Uterus (tissue), 3 donors: ENCODE measurements at regions not wholly inside any gene's neighbourhood (a gene's known extent, or its start where the extent isn't known, plus 50 kb on each side); places are given as distances from the start of the nearest gene placed in this dataset.
"Not testable (repeated sequence)": the region's sequence is repeated elsewhere in the genome, so short reads cannot be mapped to it uniquely, and the experiment has no call there.

Experiments
- DNase-seq, 2 donors: peaks; one replicate each; pipeline ENCODE4 v3.0.0-alpha.2; 2019 to 2020
- H3K27ac ChIP-seq, 2 donors: fragments of 200-600 bp; sonication (generic); 1 replicate in 1 of 2; 2 replicates in 1 of 2; pipeline ENCODE4 v1.5.1; 2016 to 2018
- H3K27me3 ChIP-seq, 2 donors: fragments of 200-600 bp; sonication (generic); one replicate each; pipeline ENCODE4 v1.5.1; 2018 to 2019; ENCODE audit warnings: control low read depth in 1 of 2
- H3K36me3 ChIP-seq, 2 donors: fragments of 200-600 bp; sonication (generic); one replicate each; pipeline ENCODE4 v1.5.1; 2019; ENCODE audit warnings: control low read depth in 1 of 2
- H3K4me1 ChIP-seq, 2 donors: fragments of 200-600 bp; sonication (generic); one replicate each; pipeline ENCODE4 v1.5.1; 2018 to 2019; ENCODE audit warnings: control low read depth in 1 of 2
- H3K4me3 ChIP-seq, 2 donors: fragments of 200-600 bp; sonication (generic); 1 replicate in 1 of 2; 2 replicates in 1 of 2; pipeline ENCODE4 v1.5.1; 2018 to 2019; ENCODE audit warnings: mild to moderate bottlenecking in 1 of 2
- H3K9me3 ChIP-seq, 2 donors: fragments of 200-600 bp; sonication (generic); one replicate each; pipeline ENCODE4 v1.5.1; 2019; ENCODE audit warnings: control low read depth in 1 of 2
- POLR2A ChIP-seq, 2 donors: fragments of 450-650 bp; IDR thresholded peaks; one replicate each; pipeline ENCODE4 v1.6.1; 2016; ENCODE audit warnings: antibody characterized with exemption in 2 of 2, mild to moderate bottlenecking in 1 of 2, moderate library complexity in 1 of 2
- intact Hi-C: fragments of 100-400 bp; cut with DNase I; formaldehyde crosslinking; loops from one replicate; pipeline ENCODE4 v1.15.1; 2023; ENCODE audit warnings: low total_unique reads
- TF ChIP-seq, protein P1 (sequence below), 4 experiments: fragments of 200-600 bp in 2 of 4; fragments of 450-650 bp in 2 of 4; sonication (generic) in 2 of 4; IDR thresholded peaks; one replicate each; pipeline ENCODE4 v1.5.1; 2016 to 2019; ENCODE audit warnings: antibody characterized with exemption in 4 of 4, mild to moderate bottlenecking in 2 of 4, moderate library complexity in 1 of 4
- donor health status: DM: yes; HTN: yes; CAD: no.

DNA sequence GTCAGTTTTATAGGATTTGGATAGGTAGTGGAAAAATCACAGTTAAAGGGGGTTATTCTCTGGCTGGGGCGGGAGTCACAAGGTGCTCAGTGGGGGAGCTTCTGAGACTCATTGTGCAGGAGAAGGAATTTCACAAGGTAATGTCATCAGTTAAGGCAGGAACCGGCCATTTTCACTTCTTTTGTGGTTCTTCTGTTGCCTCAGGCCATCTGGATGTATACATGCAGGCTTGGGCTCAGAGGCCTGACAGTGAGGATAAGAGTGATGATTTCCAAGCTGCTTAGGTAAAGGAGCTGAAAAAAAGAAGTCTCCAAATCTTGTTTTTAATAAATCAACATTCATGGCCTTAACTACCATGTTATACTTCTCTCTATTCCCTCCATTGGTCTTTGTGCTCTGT lies 622.9 kb upstream of the ID4 start:
- Histone ChIP-seq H3K4me3 (no peak overlapping the region), H3K27ac (no peak overlapping the region), H3K27me3 (no peaks in the 10 kb centered on the region), H3K4me1 (no peaks in the 10 kb centered on the region), H3K36me3 (no peaks in the 10 kb centered on the region), H3K9me3 (no peaks in the 10 kb centered on the region)
- TF ChIP-seq, protein P1, sequence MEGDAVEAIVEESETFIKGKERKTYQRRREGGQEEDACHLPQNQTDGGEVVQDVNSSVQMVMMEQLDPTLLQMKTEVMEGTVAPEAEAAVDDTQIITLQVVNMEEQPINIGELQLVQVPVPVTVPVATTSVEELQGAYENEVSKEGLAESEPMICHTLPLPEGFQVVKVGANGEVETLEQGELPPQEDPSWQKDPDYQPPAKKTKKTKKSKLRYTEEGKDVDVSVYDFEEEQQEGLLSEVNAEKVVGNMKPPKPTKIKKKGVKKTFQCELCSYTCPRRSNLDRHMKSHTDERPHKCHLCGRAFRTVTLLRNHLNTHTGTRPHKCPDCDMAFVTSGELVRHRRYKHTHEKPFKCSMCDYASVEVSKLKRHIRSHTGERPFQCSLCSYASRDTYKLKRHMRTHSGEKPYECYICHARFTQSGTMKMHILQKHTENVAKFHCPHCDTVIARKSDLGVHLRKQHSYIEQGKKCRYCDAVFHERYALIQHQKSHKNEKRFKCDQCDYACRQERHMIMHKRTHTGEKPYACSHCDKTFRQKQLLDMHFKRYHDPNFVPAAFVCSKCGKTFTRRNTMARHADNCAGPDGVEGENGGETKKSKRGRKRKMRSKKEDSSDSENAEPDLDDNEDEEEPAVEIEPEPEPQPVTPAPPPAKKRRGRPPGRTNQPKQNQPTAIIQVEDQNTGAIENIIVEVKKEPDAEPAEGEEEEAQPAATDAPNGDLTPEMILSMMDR (IDR thresholded peaks at IDR 0.05): no peak
- no peak for TF ChIP-seq POLR2A (IDR thresholded peaks at IDR 0.05)
- no peak for DNase-seq
- intact Hi-C loops: no loop called here

DNA sequence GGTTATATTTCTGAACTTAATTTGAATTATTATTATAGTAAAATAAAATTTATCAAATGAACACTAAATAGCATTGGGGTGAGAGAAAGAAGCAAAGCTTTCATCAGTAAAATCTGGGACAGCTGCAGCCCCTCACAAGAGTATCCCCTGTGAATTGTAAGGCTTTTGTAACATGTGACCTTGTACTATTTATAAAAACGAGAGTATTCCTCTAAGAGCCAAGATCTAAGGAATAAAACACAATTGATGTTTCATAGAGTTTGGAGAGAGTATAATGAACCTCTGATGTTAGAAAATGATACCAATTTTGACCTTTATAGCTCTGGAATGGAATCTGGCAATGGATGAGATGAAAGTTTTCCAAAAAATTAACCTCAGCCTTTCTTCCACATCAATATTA lies 617.2 kb upstream of the ID4 start:
- TF ChIP-seq, protein P1 (IDR thresholded peaks at IDR 0.05): no peak
- no peak for TF ChIP-seq POLR2A (IDR thresholded peaks at IDR 0.05)
- H3K4me3 ChIP-seq: no peak overlapping the region
- H3K4me1 ChIP-seq: no peaks in the 10 kb centered on the region
- H3K36me3 ChIP-seq: no peaks in the 10 kb centered on the region
- intact Hi-C loops: no loop called here
- H3K27ac ChIP-seq: no peak overlapping the region
- no peaks in the 10 kb centered on the region for H3K27me3 ChIP-seq
- no peaks in the 10 kb centered on the region for H3K9me3 ChIP-seq
- no peak for DNase-seq

DNA sequence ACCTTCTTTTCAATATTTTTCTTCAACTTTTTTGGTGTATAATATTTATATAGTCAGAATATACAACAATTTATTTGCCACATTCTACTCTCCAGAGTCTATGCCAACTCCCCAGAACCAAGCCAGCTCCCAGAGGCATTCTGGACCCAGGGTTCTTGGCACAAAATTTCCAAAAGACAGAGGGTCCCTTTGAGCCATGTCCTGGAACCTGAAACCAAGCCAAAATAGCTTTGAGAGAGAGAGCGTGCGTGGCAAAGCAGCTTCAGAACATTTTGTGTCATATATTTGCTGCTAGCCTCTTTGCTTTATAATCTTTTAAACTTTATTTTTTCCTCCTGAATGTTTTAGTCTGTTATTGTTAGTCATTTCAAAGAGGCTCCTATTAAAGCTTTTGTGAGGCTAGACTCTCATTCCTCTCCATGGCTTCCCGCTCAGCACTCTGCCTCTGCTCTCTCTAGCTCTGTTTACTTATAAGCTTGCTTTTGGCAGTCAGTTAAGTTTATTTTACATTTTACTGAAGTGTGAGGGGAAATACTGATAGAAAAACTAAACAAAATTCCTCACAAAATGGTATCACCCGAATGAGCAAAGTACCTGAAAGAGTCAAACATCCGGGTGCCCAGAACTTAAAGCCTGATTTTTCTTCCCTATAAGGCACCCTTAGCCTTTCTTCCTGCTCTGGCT lies 605.1 kb upstream of the ID4 start:
- DNase-seq: no peak
- H3K4me1 ChIP-seq: no peaks in the 10 kb centered on the region
- H3K27me3 ChIP-seq: no peaks in the 10 kb centered on the region
- no peaks in the 10 kb centered on the region for H3K36me3 ChIP-seq
- no peaks in the 10 kb centered on the region for H3K9me3 ChIP-seq
- no peak overlapping the region for H3K27ac ChIP-seq
- no peak overlapping the region for H3K4me3 ChIP-seq
- TF ChIP-seq, protein P1 (IDR thresholded peaks at IDR 0.05): no peak
- no peak for TF ChIP-seq POLR2A (IDR thresholded peaks at IDR 0.05)
- intact Hi-C loops: no loop called here

DNA sequence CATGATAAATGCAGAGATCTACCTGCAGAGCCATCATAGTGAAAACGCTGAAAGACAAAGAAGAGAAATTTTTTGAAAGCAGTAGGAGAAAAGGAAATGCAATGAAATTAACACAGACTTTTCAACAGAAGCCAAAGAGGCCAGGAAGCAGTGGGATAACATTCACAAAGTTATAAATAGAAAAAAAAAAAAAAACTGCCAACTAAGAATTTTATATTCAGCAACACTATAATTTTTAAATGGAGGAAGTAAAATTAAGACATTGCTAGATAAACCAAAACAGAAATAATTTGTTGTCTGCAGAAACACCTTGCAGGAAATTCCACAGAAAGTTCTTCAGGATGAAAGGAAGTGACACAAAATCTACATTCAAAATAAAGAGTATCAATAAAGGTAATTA lies 591.5 kb upstream of the ID4 start:
- Histone ChIP-seq H3K27ac (no peak overlapping the region), H3K4me1 (no peaks in the 10 kb centered on the region), H3K9me3 (peaks cover 0 to 6% of the 10 kb centered on the region in 2 donors), H3K36me3 (no peaks in the 10 kb centered on the region), H3K4me3 (no peak overlapping the region), H3K27me3 (no peaks in the 10 kb centered on the region)
- no peak for DNase-seq
- TF ChIP-seq POLR2A (IDR thresholded peaks at IDR 0.05): no peak
- TF ChIP-seq, protein P1 (IDR thresholded peaks at IDR 0.05): no peak
- intact Hi-C loops: no loop called here

DNA sequence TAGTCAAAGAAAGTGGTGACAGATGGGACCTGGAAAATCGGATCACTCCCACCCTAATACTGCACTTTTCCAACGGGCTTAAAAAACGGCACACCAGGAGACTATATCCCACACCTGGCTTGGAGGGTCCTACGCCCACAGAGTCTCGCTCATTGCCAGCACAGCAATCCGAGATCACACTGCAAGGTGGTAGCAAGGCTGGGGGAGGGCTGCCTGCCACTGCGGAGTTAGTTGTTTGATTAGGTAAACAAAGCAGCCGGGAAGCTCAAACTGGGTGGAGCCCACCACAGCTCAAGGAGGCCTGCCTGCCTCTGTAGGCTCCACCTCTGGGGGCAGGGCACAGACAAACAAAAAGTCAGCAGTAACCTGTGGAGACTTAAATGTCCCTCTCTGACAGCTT lies 590.0 kb upstream of the ID4 start:
- H3K4me3 ChIP-seq, H3K27me3 ChIP-seq, H3K36me3 ChIP-seq, intact Hi-C loops, H3K27ac ChIP-seq, H3K4me1 ChIP-seq, DNase-seq, H3K9me3 ChIP-seq: not testable (repeated sequence)

DNA sequence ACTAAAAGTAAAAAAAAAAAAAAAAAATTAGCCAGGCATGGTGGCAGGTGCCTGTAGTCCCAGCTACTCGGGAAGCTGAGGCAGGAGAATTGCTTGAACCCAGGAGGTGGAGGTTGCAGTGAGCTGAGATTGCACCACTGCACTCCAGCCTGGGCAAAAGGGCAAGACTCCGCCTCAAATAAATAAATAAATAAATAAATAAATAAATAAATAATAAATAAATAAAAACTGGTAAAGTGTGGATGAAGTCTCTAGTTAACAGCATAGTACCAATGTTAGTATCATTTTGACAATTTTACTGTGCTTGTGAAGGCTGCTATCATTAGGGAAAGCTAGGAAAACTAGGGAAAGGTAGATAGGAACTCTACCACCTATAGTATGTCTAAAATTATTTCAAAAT lies 581.0 kb upstream of the ID4 start:
- DNase-seq, intact Hi-C loops, H3K4me1 ChIP-seq, H3K36me3 ChIP-seq, H3K4me3 ChIP-seq, H3K9me3 ChIP-seq, H3K27ac ChIP-seq, H3K27me3 ChIP-seq: not testable (repeated sequence)
